CD4-positive, alpha-beta T cell treated with Interleukin-6 at 100 ng/mL for 8 hours (primary cell): ENCODE measurements at regions not wholly inside any gene's neighbourhood (a gene's known extent, or its start where the extent isn't known, plus 50 kb on each side); places are given as distances from the start of the nearest gene placed in this dataset.

Experiments used
- DNase-seq: peaks from one replicate; pipeline ENCODE4 v3.0.0-alpha.2; 2020; ENCODE audit warnings: mixed read lengths, low spot score

GRCh38 chr6:4188801-4189200 is 53.4 kb upstream of the ECI2 start:
- no peak for DNase-seq

GRCh38 chr6:4187480-4187879 is 52.1 kb upstream of the ECI2 start:
- no peak for DNase-seq

- DNase-seq: no peak
These were observed 51.0 kb upstream of the ECI2 start for GRCh38 chr6:4186385-4186784.

GRCh38 chr6:4185846-4186245 is 50.5 kb upstream of the ECI2 start:
- DNase-seq: no peak

- DNase-seq: no peak
These were observed 50.0 kb upstream of the ECI2 start for GRCh38 chr6:4185419-4185818.
